DND-41 (cell line): ENCODE measurements at regions not wholly inside any gene's neighbourhood (a gene's known extent, or its start where the extent isn't known, plus 50 kb on each side); places are given as distances from the start of the nearest gene placed in this dataset.

Experiments
- CTCF ChIP-seq: IDR thresholded peaks from 2 replicates; pipeline ENCODE4 v1.5.1; 2012; ENCODE audit warnings: borderline replicate concordance, low read length, moderate library complexity, mild to moderate bottlenecking; ENCODE audit not compliant: poor library complexity, severe bottlenecking; ENCODE audit errors: extremely low read depth
- EZH2 ChIP-seq: IDR thresholded peaks from 3 replicates; pipeline ENCODE4 v1.6.1; 2012; ENCODE audit warnings: borderline replicate concordance, low read depth, mild to moderate bottlenecking, moderate library complexity, low read length, inconsistent platforms; ENCODE audit not compliant: severe bottlenecking

- no peak for TF ChIP-seq CTCF
- TF ChIP-seq EZH2: no peak
These were observed 345.8 kb upstream of the CDH5 start for GRCh38 chr16:66020642-66021041.
